HG03565 (cell line): ENCODE measurements at regions not wholly inside any gene's neighbourhood (a gene's known extent, or its start where the extent isn't known, plus 50 kb on each side); places are given as distances from the start of the nearest gene placed in this dataset.

Experiments used
- ATAC-seq: cut with Tn5 transposase; IDR thresholded peaks from one replicate; pipeline ENCODE4 v1.9.1; 2021; ENCODE audit warnings: mild to moderate bottlenecking, moderate library complexity; ENCODE audit not compliant: unreplicated experiment

DNA sequence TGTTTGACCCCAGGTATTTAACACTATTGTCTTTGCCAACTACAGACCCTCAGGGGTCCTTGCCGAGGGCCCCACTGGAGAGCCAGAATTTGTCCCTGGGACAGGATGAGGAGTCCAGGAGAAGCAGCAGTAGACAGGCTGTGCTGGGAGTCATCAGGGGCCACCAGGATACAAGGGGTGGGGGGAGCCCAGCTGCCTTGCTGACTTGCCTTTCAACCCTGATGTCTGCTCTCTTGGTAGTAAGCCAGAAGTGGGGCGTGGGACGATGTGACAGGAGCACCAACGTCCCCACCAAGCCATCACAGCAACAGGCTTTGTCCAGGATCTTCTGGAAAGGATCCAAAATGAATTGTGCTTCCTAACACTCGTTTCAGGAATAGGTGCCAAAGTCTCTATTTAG is 62.4 kb upstream of the CDCA7L start:
- no peak for ATAC-seq

DNA sequence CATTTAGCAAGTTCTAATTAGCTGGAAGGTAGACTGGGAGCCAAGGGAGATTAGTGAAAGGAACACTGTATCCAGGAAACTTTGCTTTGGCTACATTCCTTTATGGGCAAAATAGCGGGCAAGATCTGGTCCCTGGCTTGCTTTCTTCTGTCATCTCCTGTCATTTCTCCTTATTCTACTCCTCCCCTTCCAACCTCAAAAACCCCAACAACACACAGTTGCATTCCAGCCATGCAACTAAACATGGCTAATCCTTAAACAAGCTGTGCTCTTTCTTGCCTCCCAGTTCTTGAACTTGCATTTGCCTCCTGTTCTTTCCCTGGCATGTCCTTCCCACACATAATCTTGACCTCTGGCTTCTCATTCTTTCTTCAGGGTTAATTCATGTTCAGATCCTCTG is 59.5 kb upstream of the CDCA7L start:
- ATAC-seq, result no peak

GRCh38 chr7:22002726-22003125 is 57.0 kb upstream of the CDCA7L start:
- ATAC-seq, result no peak

DNA sequence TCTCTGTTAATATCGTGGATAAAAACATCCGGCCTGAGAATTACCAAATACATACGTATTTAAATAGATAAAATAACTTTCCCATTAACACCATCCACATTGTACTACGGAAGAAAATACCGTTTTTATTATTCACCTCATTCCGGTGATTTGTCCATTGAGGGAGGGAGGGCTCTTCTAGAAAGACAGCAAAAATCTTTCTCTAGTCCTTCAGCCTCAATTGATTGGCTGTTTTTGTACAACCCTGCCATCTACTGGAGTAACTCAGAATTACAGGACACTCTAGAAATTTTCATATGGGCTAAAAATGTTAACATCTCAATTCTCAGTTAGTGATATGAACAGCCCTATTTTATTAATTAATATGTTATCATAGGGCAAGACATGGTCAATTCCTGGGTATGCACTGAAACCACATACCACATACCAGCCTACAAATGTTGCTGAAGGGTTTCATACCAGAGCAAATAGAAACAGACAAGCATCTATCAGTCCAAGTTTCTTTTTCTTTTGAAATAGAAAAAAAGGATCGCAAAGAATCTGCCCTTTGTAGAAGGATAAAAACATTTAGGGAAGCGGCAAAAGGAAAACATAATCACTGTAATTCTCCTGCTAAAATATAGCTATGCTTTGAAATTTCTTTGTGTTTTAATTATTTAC is 55.8 kb upstream of the CDCA7L start:
- peak; percentile 64 for ATAC-seq

DNA sequence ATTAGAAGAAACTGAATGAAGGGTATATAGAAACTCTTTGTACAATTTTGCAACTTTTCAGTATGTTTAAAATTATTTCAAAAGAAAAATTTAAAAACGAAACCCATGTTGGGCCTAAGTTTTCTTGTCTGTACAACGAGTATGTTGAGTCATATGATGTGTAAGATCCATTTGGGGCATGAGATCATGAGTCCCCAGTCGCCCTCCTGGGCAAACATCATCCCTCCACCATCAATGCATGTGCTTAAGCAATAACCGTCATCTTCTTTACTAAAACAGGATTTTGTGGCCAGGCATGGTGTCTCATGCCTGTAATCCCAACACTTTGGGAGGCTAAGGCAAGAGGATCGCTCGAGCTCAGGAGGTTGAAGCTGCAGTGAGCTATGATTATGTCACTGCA is 54.2 kb upstream of the CDCA7L start:
- ATAC-seq, result no peak

- ATAC-seq, result no peak
Observed at GRCh38 chr7:21996641-21997040, 50.9 kb upstream of the CDCA7L start.
